H9 (cell line): ENCODE measurements at regions not wholly inside any gene's neighbourhood (a gene's known extent, or its start where the extent isn't known, plus 50 kb on each side); places are given as distances from the start of the nearest gene placed in this dataset.

Source experiments
- DNase-seq: peaks from one replicate; pipeline ENCODE4 v3.0.0-alpha.2; 2017
- H2AFZ ChIP-seq: one replicate; pipeline ENCODE4 v1.6.1; 2013; ENCODE audit warnings: mild to moderate bottlenecking, low read length, control low read depth, moderate library complexity
- H2AK5ac ChIP-seq: 2 replicates; pipeline ENCODE4 v1.6.1; 2013; ENCODE audit warnings: low read length, control low read depth, mixed read lengths; ENCODE audit not compliant: insufficient read length
- H2BK120ac ChIP-seq: one replicate; pipeline ENCODE4 v1.6.1; 2013; ENCODE audit warnings: low read depth, mild to moderate bottlenecking, low read length, control low read depth, inconsistent platforms; ENCODE audit not compliant: poor library complexity, severe bottlenecking
- H2BK12ac ChIP-seq: 2 replicates; pipeline ENCODE4 v1.6.1; 2013; ENCODE audit warnings: low read length, control low read depth, mixed read lengths, low read depth; ENCODE audit not compliant: insufficient read length
- H2BK15ac ChIP-seq: 2 replicates; pipeline ENCODE4 v1.6.1; 2013; ENCODE audit warnings: low read depth, low read length, control low read depth
- H2BK20ac ChIP-seq: one replicate; pipeline ENCODE4 v1.6.1; 2013; ENCODE audit warnings: low read depth, mild to moderate bottlenecking, low read length, control low read depth, inconsistent platforms; ENCODE audit not compliant: poor library complexity, severe bottlenecking
- H2BK5ac ChIP-seq: 2 replicates; pipeline ENCODE4 v1.6.1; 2013; ENCODE audit warnings: low read length, control low read depth, mixed read lengths; ENCODE audit not compliant: insufficient read length
- H3K14ac ChIP-seq: 2 replicates; pipeline ENCODE4 v1.6.1; 2013; ENCODE audit warnings: low read length, control low read depth; ENCODE audit not compliant: insufficient read depth
- H3K18ac ChIP-seq: 2 replicates; pipeline ENCODE4 v1.6.1; 2013; ENCODE audit warnings: low read depth, mild to moderate bottlenecking, mixed read lengths, low read length, control low read depth; ENCODE audit not compliant: insufficient read length
- H3K23ac ChIP-seq: 2 replicates; pipeline ENCODE4 v1.6.1; 2013; ENCODE audit warnings: low read length, control low read depth, mixed read lengths, low read depth; ENCODE audit not compliant: insufficient read length
- H3K23me2 ChIP-seq: 2 replicates; pipeline ENCODE4 v1.6.1; 2013; ENCODE audit warnings: low read depth, mild to moderate bottlenecking, mixed read lengths, low read length, control low read depth; ENCODE audit not compliant: insufficient read length, poor library complexity, severe bottlenecking
- H3K27ac ChIP-seq: 2 replicates; pipeline ENCODE4 v1.5.1; 2013; ENCODE audit warnings: low read length, control low read depth, mixed read lengths, low read depth; ENCODE audit not compliant: insufficient read length
- H3K27me3 ChIP-seq: 2 replicates; pipeline ENCODE4 v1.6.1; 2013; ENCODE audit warnings: low read length, control low read depth, inconsistent platforms; ENCODE audit not compliant: insufficient read depth
- H3K4ac ChIP-seq: 2 replicates; pipeline ENCODE4 v1.6.1; 2013; ENCODE audit warnings: low read depth, mild to moderate bottlenecking, control low read depth, inconsistent platforms, low read length, moderate library complexity
- H3K4me1 ChIP-seq: 2 replicates; pipeline ENCODE4 v1.6.1; 2013; ENCODE audit warnings: low read length, control low read depth, inconsistent platforms; ENCODE audit not compliant: insufficient read depth
- H3K4me2 ChIP-seq: 2 replicates; pipeline ENCODE4 v1.6.1; 2013; ENCODE audit warnings: low read length, control low read depth, mixed read lengths; ENCODE audit not compliant: insufficient read length, insufficient read depth
- H3K56ac ChIP-seq: 2 replicates; pipeline ENCODE4 v1.6.1; 2013; ENCODE audit warnings: low read depth, mild to moderate bottlenecking, mixed read lengths, low read length, control low read depth; ENCODE audit not compliant: insufficient read length
- H3K79me1 ChIP-seq: 2 replicates; pipeline ENCODE4 v1.6.1; 2013; ENCODE audit warnings: low read depth, mild to moderate bottlenecking, moderate library complexity, low read length, control low read depth, inconsistent platforms; ENCODE audit not compliant: insufficient read depth, poor library complexity, severe bottlenecking
- H3K79me2 ChIP-seq: 2 replicates; pipeline ENCODE4 v1.6.1; 2013; ENCODE audit warnings: low read length, control low read depth, inconsistent platforms; ENCODE audit not compliant: insufficient read depth
- H3K9ac ChIP-seq: 2 replicates; pipeline ENCODE4 v1.6.1; 2013; ENCODE audit warnings: low read length, control low read depth, mixed read lengths; ENCODE audit not compliant: insufficient read length; ENCODE audit errors: extremely low read depth
- H3K9me3 ChIP-seq: one replicate; pipeline ENCODE4 v1.6.1; 2013; ENCODE audit warnings: low read depth, low read length, inconsistent platforms; ENCODE audit not compliant: control insufficient read depth
- H3T11ph ChIP-seq: one replicate; pipeline ENCODE4 v1.6.1; 2013; ENCODE audit warnings: mild to moderate bottlenecking, low read length, control low read depth, inconsistent platforms
- H4K20me1 ChIP-seq: one replicate; pipeline ENCODE4 v1.6.1; 2013; ENCODE audit not compliant: control insufficient read depth, insufficient read length, insufficient read depth
- H4K5ac ChIP-seq: 2 replicates; pipeline ENCODE4 v1.6.1; 2013; ENCODE audit warnings: low read depth, mild to moderate bottlenecking, mixed read lengths, low read length, control low read depth; ENCODE audit not compliant: insufficient read length
- H4K8ac ChIP-seq: replicated peaks from 2 replicates; pipeline ENCODE4 v1.6.1; 2013; ENCODE audit warnings: low read length, control low read depth, mixed read lengths, low read depth; ENCODE audit not compliant: insufficient read length
- H4K91ac ChIP-seq: 2 replicates; pipeline ENCODE4 v1.6.1; 2013; ENCODE audit warnings: low read depth, mild to moderate bottlenecking, moderate library complexity, mixed read lengths, low read length, control low read depth; ENCODE audit not compliant: insufficient read length
- H3K27ac Mint-ChIP-seq, 3 experiments: 2 replicates in 2 of 3; 3 replicates in 1 of 3; pipeline ENCODE4 v1.8.0; 2020 to 2021; ENCODE audit warnings: mixed read lengths in 3 of 3, mild to moderate bottlenecking in 1 of 3, moderate library complexity in 1 of 3
- H3K27me3 Mint-ChIP-seq: 2 replicates; pipeline ENCODE4 v1.8.0; 2021; ENCODE audit warnings: low read depth, mild to moderate bottlenecking, moderate library complexity, mixed read lengths
- H3K36me3 Mint-ChIP-seq, 3 experiments: 2 replicates in 2 of 3; 3 replicates in 1 of 3; pipeline ENCODE4 v1.8.0; 2020 to 2021; ENCODE audit warnings: low read depth in 3 of 3, mixed read lengths in 3 of 3; ENCODE audit not compliant: insufficient read depth in 1 of 3
- H3K4me1 Mint-ChIP-seq, 2 experiments: 2 replicates each; pipeline ENCODE4 v1.8.0; 2020; ENCODE audit warnings: mixed read lengths in 2 of 2
- H3K4me3 Mint-ChIP-seq, 2 experiments: 2 replicates in 1 of 2; 3 replicates in 1 of 2; pipeline ENCODE4 v1.8.0; 2020 to 2021; ENCODE audit warnings: mild to moderate bottlenecking in 2 of 2, mixed read lengths in 2 of 2, moderate library complexity in 1 of 2
- H3K9me3 Mint-ChIP-seq, 2 experiments: 2 replicates in 1 of 2; 3 replicates in 1 of 2; pipeline ENCODE4 v1.8.0; 2020; ENCODE audit warnings: mild to moderate bottlenecking in 2 of 2, mixed read lengths in 2 of 2, moderate library complexity in 1 of 2
- CTCF ChIP-seq: fragments of 200-600 bp; sonication (generic); conservative IDR thresholded peaks from 3 replicates; pipeline ENCODE4 v1.8.0; 2021; ENCODE audit warnings: antibody characterized with exemption, mild to moderate bottlenecking
- WGBS: extraction: QIAGEN DNeasy Blood & Tissue Kit; methylation state at CpG from one replicate; pipeline ENCODE4 v1.1.7; 2013; ENCODE audit warnings: missing lambda C conversion rate, low lambda C conversion rate, mixed read lengths; ENCODE audit not compliant: insufficient read length; ENCODE audit errors: extremely low coverage; 5-methylcytosine and 5-hydroxymethylcytosine counted together

GRCh38 chr22:48248901-48249455 lies 1486.5 kb downstream of the TBC1D22A start:
- no peak overlapping the region for H3T11ph ChIP-seq
- H3K14ac ChIP-seq: no peak overlapping the region
- no peak overlapping the region for H3K27ac Mint-ChIP-seq
- H2AK5ac ChIP-seq: no peak overlapping the region
- no peaks in the 10 kb centered on the region for H4K20me1 ChIP-seq
- no peak overlapping the region for H2BK5ac ChIP-seq
- no peak for DNase-seq
- H3K4ac ChIP-seq: no peak overlapping the region
- no peaks in the 10 kb centered on the region; the same call in 1 of the 2 replicates for H3K27me3 ChIP-seq
- no peaks in the 10 kb centered on the region for H3K9me3 ChIP-seq
- H3K36me3 Mint-ChIP-seq: no peaks in the 10 kb centered on the region
- no peak overlapping the region for H2BK15ac ChIP-seq
- no CpG with 5 or more reads among the region's 12 CpGs for WGBS
- no peak overlapping the region for H3K27ac ChIP-seq
- H3K79me2 ChIP-seq: no peaks in the 10 kb centered on the region
- H3K9ac ChIP-seq: no peak overlapping the region
- H3K4me1 ChIP-seq: no peaks in the 10 kb centered on the region; the same call in 1 of the 2 replicates
- no peak overlapping the region for H4K8ac ChIP-seq
- no peak overlapping the region for H2AFZ ChIP-seq
- no peak overlapping the region for H3K18ac ChIP-seq
- no peak overlapping the region for H2BK12ac ChIP-seq
- H2BK120ac ChIP-seq: no peak overlapping the region
- no peak overlapping the region for H3K56ac ChIP-seq
- peaks cover 4 to 6% of the 10 kb centered on the region in 2 experiments for H3K4me1 Mint-ChIP-seq
- no peak overlapping the region for H3K4me3 Mint-ChIP-seq
- no peaks in the 10 kb centered on the region for H3K79me1 ChIP-seq
- no peak for TF ChIP-seq CTCF
- H3K27me3 Mint-ChIP-seq: peaks cover 34% of the 10 kb centered on the region
- no peak overlapping the region for H4K5ac ChIP-seq
- H3K23ac ChIP-seq: no peak overlapping the region
- no peaks in the 10 kb centered on the region for H3K9me3 Mint-ChIP-seq
- H3K23me2 ChIP-seq: no peaks in the 10 kb centered on the region
- H4K91ac ChIP-seq: no peak overlapping the region
- no peak overlapping the region for H2BK20ac ChIP-seq
- no peak overlapping the region for H3K4me2 ChIP-seq
